ENCODE measurements at regions not wholly inside any gene's neighbourhood (a gene's known extent, or its start where the extent isn't known, plus 50 kb on each side); places are given as distances from the start of the nearest gene placed in this dataset.

DNA sequence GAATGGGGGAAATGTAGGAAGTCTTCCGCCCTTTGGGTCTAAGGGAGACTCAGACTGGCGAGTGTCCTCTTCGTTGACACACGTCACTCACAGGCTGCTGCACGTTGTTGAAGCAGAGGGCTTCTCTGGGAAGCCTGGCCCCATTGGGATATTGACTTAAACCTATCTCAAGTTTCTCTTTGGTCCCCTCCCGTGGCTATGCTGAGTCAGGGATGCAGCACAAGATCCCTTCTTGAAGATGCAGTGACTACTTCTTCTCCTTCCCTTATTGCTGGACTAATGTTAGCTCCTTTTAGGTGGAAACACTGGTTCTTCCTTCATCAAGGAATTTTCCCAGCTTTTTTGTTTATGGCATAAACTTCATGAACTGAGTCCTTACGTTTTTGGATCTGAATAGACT is 89.8 kb upstream of the CCDC71L start:
- Histone ChIP-seq H3K9me1 (ENCODE audit: insufficient read depth, low read length) (no peaks in the 10 kb centered on the region), H3K4me2 (ENCODE audit: low read depth, low read length) (no peak overlapping the region), H3K4ac (ENCODE audit: low read depth, low read length) (no peak overlapping the region), H2AFZ (replicated peaks; ENCODE audit: low read length, poor library complexity) (no peak overlapping the region), H4K20me1 (ENCODE audit: insufficient read depth, low read length) (no peaks in the 10 kb centered on the region), H3K9ac (ENCODE audit: low read depth, low read length) (no peak overlapping the region), H2BK20ac (ENCODE audit: low read depth, low read length) (no peak overlapping the region), H2AK9ac (replicated peaks; ENCODE audit: low read depth, low read length, poor library complexity) (no peak overlapping the region), H3K14ac (replicated peaks; ENCODE audit: low read depth, low read length) (no peak overlapping the region), H2AK5ac (ENCODE audit: low read depth, low read length) (no peak overlapping the region), H3K36me3 (ENCODE audit: control insufficient read depth, insufficient read depth, low read length) (no peaks in the 10 kb centered on the region), H3K4me3 (ENCODE audit: insufficient read depth, low read depth, low read length) (no peak overlapping the region), H3K18ac (ENCODE audit: low read depth, low read length) (no peak overlapping the region), H3K79me1 (ENCODE audit: low read depth in 1 of 2, low read length in 2 of 2) (no peaks in the 10 kb centered on the region; a peak in 1 of 4 replicates), H3K23ac (ENCODE audit: low read depth, low read length) (no peak overlapping the region), H4K91ac (ENCODE audit: insufficient read depth, low read depth, low read length) (no peak overlapping the region), H3K9me3 (ENCODE audit: control insufficient read depth, insufficient read depth, low read length) (no peaks in the 10 kb centered on the region), H2BK15ac (ENCODE audit: low read depth, low read length) (no peak overlapping the region), H2BK5ac (ENCODE audit: low read depth, low read length, poor library complexity, severe bottlenecking) (no peak overlapping the region), H3K4me1 (ENCODE audit: control insufficient read depth, insufficient read depth, low read length) (no peaks in the 10 kb centered on the region), H4K5ac (ENCODE audit: low read depth, low read length) (no peak overlapping the region), H4K8ac (ENCODE audit: low read depth in 2 of 2, low read length in 2 of 2) (no peak overlapping the region), H3K56ac (ENCODE audit: extremely low read depth, insufficient read depth, low read length) (no peak overlapping the region), H2BK120ac (ENCODE audit: low read depth, low read length) (no peak overlapping the region), H3K27me3 (ENCODE audit: control insufficient read depth, insufficient read depth, low read length) (no peaks in the 10 kb centered on the region), H3K27ac (ENCODE audit: insufficient read depth, low read length) (no peak overlapping the region)
- in situ Hi-C loops (cut with MboI; ENCODE audit: low sequenced_read_pairs) (no loop called here), dilution Hi-C loops (cut with HindIII; ENCODE audit: low sequenced_read_pairs, unreplicated experiment) (no loop called here), intact Hi-C loops (cut with micrococcal nuclease) (no loop called here)
- TF ChIP-seq, protein P1, sequence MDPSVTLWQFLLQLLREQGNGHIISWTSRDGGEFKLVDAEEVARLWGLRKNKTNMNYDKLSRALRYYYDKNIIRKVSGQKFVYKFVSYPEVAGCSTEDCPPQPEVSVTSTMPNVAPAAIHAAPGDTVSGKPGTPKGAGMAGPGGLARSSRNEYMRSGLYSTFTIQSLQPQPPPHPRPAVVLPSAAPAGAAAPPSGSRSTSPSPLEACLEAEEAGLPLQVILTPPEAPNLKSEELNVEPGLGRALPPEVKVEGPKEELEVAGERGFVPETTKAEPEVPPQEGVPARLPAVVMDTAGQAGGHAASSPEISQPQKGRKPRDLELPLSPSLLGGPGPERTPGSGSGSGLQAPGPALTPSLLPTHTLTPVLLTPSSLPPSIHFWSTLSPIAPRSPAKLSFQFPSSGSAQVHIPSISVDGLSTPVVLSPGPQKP (IDR thresholded peaks at IDR 0.05; ENCODE audit: borderline replicate concordance, low read depth, low read length) = no peak
- no peak for TF ChIP-seq NFE2L2 (IDR thresholded peaks at IDR 0.05; ENCODE audit: low read depth, low read length)
- no peak for TF ChIP-seq FOS (IDR thresholded peaks at IDR 0.05; ENCODE audit: low read depth, low read length)
- TF ChIP-seq RCOR1 (IDR thresholded peaks at IDR 0.05; ENCODE audit: insufficient replicate concordance, low read length) = no peak
- TF ChIP-seq, protein P2, sequence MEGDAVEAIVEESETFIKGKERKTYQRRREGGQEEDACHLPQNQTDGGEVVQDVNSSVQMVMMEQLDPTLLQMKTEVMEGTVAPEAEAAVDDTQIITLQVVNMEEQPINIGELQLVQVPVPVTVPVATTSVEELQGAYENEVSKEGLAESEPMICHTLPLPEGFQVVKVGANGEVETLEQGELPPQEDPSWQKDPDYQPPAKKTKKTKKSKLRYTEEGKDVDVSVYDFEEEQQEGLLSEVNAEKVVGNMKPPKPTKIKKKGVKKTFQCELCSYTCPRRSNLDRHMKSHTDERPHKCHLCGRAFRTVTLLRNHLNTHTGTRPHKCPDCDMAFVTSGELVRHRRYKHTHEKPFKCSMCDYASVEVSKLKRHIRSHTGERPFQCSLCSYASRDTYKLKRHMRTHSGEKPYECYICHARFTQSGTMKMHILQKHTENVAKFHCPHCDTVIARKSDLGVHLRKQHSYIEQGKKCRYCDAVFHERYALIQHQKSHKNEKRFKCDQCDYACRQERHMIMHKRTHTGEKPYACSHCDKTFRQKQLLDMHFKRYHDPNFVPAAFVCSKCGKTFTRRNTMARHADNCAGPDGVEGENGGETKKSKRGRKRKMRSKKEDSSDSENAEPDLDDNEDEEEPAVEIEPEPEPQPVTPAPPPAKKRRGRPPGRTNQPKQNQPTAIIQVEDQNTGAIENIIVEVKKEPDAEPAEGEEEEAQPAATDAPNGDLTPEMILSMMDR (conservative IDR thresholded peaks at IDR 0.05; ENCODE audit: low read depth, low read length) = no peak
- no peak for TF ChIP-seq RFX5 (IDR thresholded peaks at IDR 0.05; ENCODE audit: low read depth, low read length)
- no peak for TF ChIP-seq SMC3 (IDR thresholded peaks at IDR 0.05; ENCODE audit: low read depth, low read length)
- TF ChIP-seq MAFK (IDR thresholded peaks at IDR 0.05; ENCODE audit: low read depth, low read length) = no peak
- no peak for TF ChIP-seq MXI1 (IDR thresholded peaks at IDR 0.05; ENCODE audit: borderline replicate concordance, low read depth, low read length)
- no peak for TF ChIP-seq CEBPB (IDR thresholded peaks at IDR 0.05; ENCODE audit: low read depth, low read length)
- no peak for TF ChIP-seq POLR2A (IDR thresholded peaks at IDR 0.05; ENCODE audit: low read depth, low read length)
- no peak for TF ChIP-seq RAD21 (IDR thresholded peaks at IDR 0.05; ENCODE audit: low read length)
- TF ChIP-seq BHLHE40 (IDR thresholded peaks at IDR 0.05; ENCODE audit: low read depth, low read length) = no peak
- POLR2A ChIA-PET (ENCODE audit: unreplicated experiment) = no interaction called here
- WGBS, 2 experiments (ENCODE audit: extremely low coverage in 2 of 2, insufficient read length in 1 of 2) = 67% methylated on average over 1 of the region's 7 CpGs; no CpG with 5 or more reads in 1 of the 2 experiments
- ATAC-seq (ENCODE audit: low read depth) = no peak
- DNase-seq = no peak
- no TSS peak for BruUV-seq (replicated peaks)
- CTCF ChIA-PET = no interaction called here
